MG63 (cell line): ENCODE measurements at regions not wholly inside any gene's neighbourhood (a gene's known extent, or its start where the extent isn't known, plus 50 kb on each side); places are given as distances from the start of the nearest gene placed in this dataset.

Source experiments
- DNase-seq: peaks from one replicate; pipeline ENCODE4 v3.0.0-alpha.2; 2020
- H3K27me3 ChIP-seq: fragments of 250-450 bp; sonication (Bioruptor Pico); 2 replicates; pipeline ENCODE4 v1.5.1; 2020; ENCODE audit warnings: mild to moderate bottlenecking, moderate library complexity
- H3K36me3 ChIP-seq: fragments of 250-450 bp; sonication (Bioruptor Pico); 2 replicates; pipeline ENCODE4 v1.5.1; 2020; ENCODE audit warnings: mild to moderate bottlenecking, moderate library complexity
- H3K4me3 ChIP-seq: fragments of 250-450 bp; sonication (Bioruptor Pico); 2 replicates; pipeline ENCODE4 v1.5.1; 2020; ENCODE audit warnings: mild to moderate bottlenecking, moderate library complexity
- H3K9me3 ChIP-seq: fragments of 250-450 bp; sonication (Bioruptor Pico); 2 replicates; pipeline ENCODE4 v1.5.1; 2020; ENCODE audit warnings: mild to moderate bottlenecking, moderate library complexity

GRCh38 chr15:46275701-46276100, 640.9 kb downstream of the SQOR start:
- no peaks in the 10 kb centered on the region for H3K27me3 ChIP-seq
- no peaks in the 10 kb centered on the region for H3K9me3 ChIP-seq
- H3K36me3 ChIP-seq: no peaks in the 10 kb centered on the region
- H3K4me3 ChIP-seq: no peak overlapping the region
- DNase-seq: no peak

- Histone ChIP-seq H3K4me3 (no peak overlapping the region), H3K9me3 (no peaks in the 10 kb centered on the region), H3K27me3 (no peaks in the 10 kb centered on the region), H3K36me3 (no peaks in the 10 kb centered on the region)
- DNase-seq: no peak
Observed at GRCh38 chr15:46277451-46277850, 642.6 kb downstream of the SQOR start.

GRCh38 chr15:46278062-46278461, 643.2 kb downstream of the SQOR start:
- no peak for DNase-seq
- Histone ChIP-seq H3K36me3 (no peaks in the 10 kb centered on the region), H3K9me3 (no peaks in the 10 kb centered on the region), H3K27me3 (no peaks in the 10 kb centered on the region), H3K4me3 (no peak overlapping the region)

GRCh38 chr15:46278486-46279090, 643.8 kb downstream of the SQOR start:
- Histone ChIP-seq H3K9me3 (no peaks in the 10 kb centered on the region), H3K27me3 (no peaks in the 10 kb centered on the region), H3K4me3 (no peak overlapping the region), H3K36me3 (no peaks in the 10 kb centered on the region)
- DNase-seq: no peak

GRCh38 chr15:46280762-46281542, 646.1 kb downstream of the SQOR start:
- DNase-seq: no peak
- H3K4me3 ChIP-seq: no peak overlapping the region
- H3K27me3 ChIP-seq: no peaks in the 10 kb centered on the region
- no peaks in the 10 kb centered on the region for H3K36me3 ChIP-seq
- no peaks in the 10 kb centered on the region for H3K9me3 ChIP-seq

GRCh38 chr15:46293550-46293949, 658.7 kb downstream of the SQOR start:
- Histone ChIP-seq H3K36me3 (no peaks in the 10 kb centered on the region), H3K4me3 (no peak overlapping the region), H3K9me3 (no peaks in the 10 kb centered on the region), H3K27me3 (no peaks in the 10 kb centered on the region)
- no peak for DNase-seq

GRCh38 chr15:46296002-46296401, 661.2 kb downstream of the SQOR start:
- no peaks in the 10 kb centered on the region for H3K27me3 ChIP-seq
- H3K4me3 ChIP-seq: no peak overlapping the region
- no peaks in the 10 kb centered on the region for H3K36me3 ChIP-seq
- no peak for DNase-seq
- no peaks in the 10 kb centered on the region for H3K9me3 ChIP-seq

GRCh38 chr15:46296797-46297196, 662.0 kb downstream of the SQOR start:
- H3K36me3 ChIP-seq: no peaks in the 10 kb centered on the region

GRCh38 chr15:46297766-46298165, 662.9 kb downstream of the SQOR start:
- no peak for DNase-seq
- no peaks in the 10 kb centered on the region for H3K36me3 ChIP-seq
- H3K9me3 ChIP-seq: no peaks in the 10 kb centered on the region
- H3K27me3 ChIP-seq: no peaks in the 10 kb centered on the region
- no peak overlapping the region for H3K4me3 ChIP-seq

More at GRCh38 chr15:46296797-46297196, 662.0 kb downstream of the SQOR start:
- no peak overlapping the region for H3K4me3 ChIP-seq
- DNase-seq: no peak
- no peaks in the 10 kb centered on the region for H3K9me3 ChIP-seq
- H3K27me3 ChIP-seq: no peaks in the 10 kb centered on the region

GRCh38 chr15:46300716-46301115, 665.9 kb downstream of the SQOR start:
- Histone ChIP-seq H3K36me3 (no peaks in the 10 kb centered on the region), H3K9me3 (no peaks in the 10 kb centered on the region), H3K27me3 (no peaks in the 10 kb centered on the region), H3K4me3 (no peak overlapping the region)
- DNase-seq: no peak

GRCh38 chr15:46301291-46301690, 666.5 kb downstream of the SQOR start:
- Histone ChIP-seq H3K9me3 (no peaks in the 10 kb centered on the region), H3K27me3 (no peaks in the 10 kb centered on the region), H3K36me3 (no peaks in the 10 kb centered on the region), H3K4me3 (no peak overlapping the region)
- no peak for DNase-seq

- H3K4me3 ChIP-seq: no peak overlapping the region
- no peak for DNase-seq
- H3K9me3 ChIP-seq: no peaks in the 10 kb centered on the region
- no peaks in the 10 kb centered on the region for H3K36me3 ChIP-seq
- H3K27me3 ChIP-seq: no peaks in the 10 kb centered on the region
Observed at GRCh38 chr15:46301826-46302225, 667.0 kb downstream of the SQOR start.

- H3K36me3 ChIP-seq: no peaks in the 10 kb centered on the region
- H3K27me3 ChIP-seq: no peaks in the 10 kb centered on the region
- no peaks in the 10 kb centered on the region for H3K9me3 ChIP-seq
- no peak overlapping the region for H3K4me3 ChIP-seq
- no peak for DNase-seq
Observed at GRCh38 chr15:46304321-46304720, 669.5 kb downstream of the SQOR start.

GRCh38 chr15:46307746-46308145, 672.9 kb downstream of the SQOR start:
- DNase-seq: no peak
- no peak overlapping the region for H3K4me3 ChIP-seq
- no peaks in the 10 kb centered on the region for H3K27me3 ChIP-seq
- H3K9me3 ChIP-seq: no peaks in the 10 kb centered on the region
- H3K36me3 ChIP-seq: no peaks in the 10 kb centered on the region

- no peak for DNase-seq
- H3K9me3 ChIP-seq: no peaks in the 10 kb centered on the region
- no peaks in the 10 kb centered on the region for H3K27me3 ChIP-seq
- no peaks in the 10 kb centered on the region for H3K36me3 ChIP-seq
- H3K4me3 ChIP-seq: no peak overlapping the region
Observed at GRCh38 chr15:46309914-46310313, 675.1 kb downstream of the SQOR start.

- H3K36me3 ChIP-seq: no peaks in the 10 kb centered on the region
- DNase-seq: peak; percentile 20
- no peaks in the 10 kb centered on the region for H3K9me3 ChIP-seq
- H3K27me3 ChIP-seq: no peaks in the 10 kb centered on the region
- no peak overlapping the region for H3K4me3 ChIP-seq
Observed at GRCh38 chr15:46312133-46312740, 677.4 kb downstream of the SQOR start.

GRCh38 chr15:46315434-46315833, 680.6 kb downstream of the SQOR start:
- no peak for DNase-seq
- Histone ChIP-seq H3K36me3 (no peaks in the 10 kb centered on the region), H3K27me3 (no peaks in the 10 kb centered on the region)

GRCh38 chr15:46316024-46316423, 681.2 kb downstream of the SQOR start:
- Histone ChIP-seq H3K27me3 (no peaks in the 10 kb centered on the region), H3K36me3 (no peaks in the 10 kb centered on the region)

More at GRCh38 chr15:46315434-46315833, 680.6 kb downstream of the SQOR start:
- Histone ChIP-seq H3K4me3 (no peak overlapping the region), H3K9me3 (no peaks in the 10 kb centered on the region)

More at GRCh38 chr15:46316024-46316423, 681.2 kb downstream of the SQOR start:
- H3K9me3 ChIP-seq: no peaks in the 10 kb centered on the region
- no peak overlapping the region for H3K4me3 ChIP-seq
- no peak for DNase-seq
